ENCODE measurements at regions not wholly inside any gene's neighbourhood (a gene's known extent, or its start where the extent isn't known, plus 50 kb on each side); places are given as distances from the start of the nearest gene placed in this dataset.

- no peak for TF ChIP-seq CTCF (IDR thresholded peaks at IDR 0.05)
- no peak for TF ChIP-seq POLR2AphosphoS5 (IDR thresholded peaks at IDR 0.05)
Observed at GRCh38 chr17:53891726-53892125, 69.0 kb downstream of the KIF2B start.

Measured in prostate gland (tissue), 2 donors.